G401.6 (cell line): ENCODE measurements at regions not wholly inside any gene's neighbourhood (a gene's known extent, or its start where the extent isn't known, plus 50 kb on each side); places are given as distances from the start of the nearest gene placed in this dataset.

Experiments
- FAIRE-seq: peaks from 2 replicates; lab custom pipeline; 2012; peaks lifted over from hg19 to GRCh38; lab: Jason Lieb, UNC

GRCh38 chr3:14273901-14274611 is 95.4 kb downstream of the LSM3 start:
- FAIRE-seq, result no peak

DNA sequence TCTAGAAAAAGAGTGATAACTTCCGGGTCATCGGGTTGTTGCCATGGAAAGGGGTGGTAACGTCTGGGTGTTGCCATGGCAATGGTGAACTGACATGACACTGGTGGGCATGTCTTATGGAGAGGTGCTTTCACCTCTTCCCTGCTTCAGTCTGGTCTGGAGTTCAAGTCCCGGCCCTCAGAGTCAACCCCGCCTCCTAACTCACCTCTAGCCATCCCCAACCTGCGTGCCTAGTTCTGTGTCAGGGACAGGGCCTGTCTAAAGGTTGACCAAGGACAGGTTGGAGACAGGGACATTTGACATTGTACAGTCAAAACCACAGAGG is 96.0 kb downstream of the LSM3 start:
- no peak for FAIRE-seq

DNA sequence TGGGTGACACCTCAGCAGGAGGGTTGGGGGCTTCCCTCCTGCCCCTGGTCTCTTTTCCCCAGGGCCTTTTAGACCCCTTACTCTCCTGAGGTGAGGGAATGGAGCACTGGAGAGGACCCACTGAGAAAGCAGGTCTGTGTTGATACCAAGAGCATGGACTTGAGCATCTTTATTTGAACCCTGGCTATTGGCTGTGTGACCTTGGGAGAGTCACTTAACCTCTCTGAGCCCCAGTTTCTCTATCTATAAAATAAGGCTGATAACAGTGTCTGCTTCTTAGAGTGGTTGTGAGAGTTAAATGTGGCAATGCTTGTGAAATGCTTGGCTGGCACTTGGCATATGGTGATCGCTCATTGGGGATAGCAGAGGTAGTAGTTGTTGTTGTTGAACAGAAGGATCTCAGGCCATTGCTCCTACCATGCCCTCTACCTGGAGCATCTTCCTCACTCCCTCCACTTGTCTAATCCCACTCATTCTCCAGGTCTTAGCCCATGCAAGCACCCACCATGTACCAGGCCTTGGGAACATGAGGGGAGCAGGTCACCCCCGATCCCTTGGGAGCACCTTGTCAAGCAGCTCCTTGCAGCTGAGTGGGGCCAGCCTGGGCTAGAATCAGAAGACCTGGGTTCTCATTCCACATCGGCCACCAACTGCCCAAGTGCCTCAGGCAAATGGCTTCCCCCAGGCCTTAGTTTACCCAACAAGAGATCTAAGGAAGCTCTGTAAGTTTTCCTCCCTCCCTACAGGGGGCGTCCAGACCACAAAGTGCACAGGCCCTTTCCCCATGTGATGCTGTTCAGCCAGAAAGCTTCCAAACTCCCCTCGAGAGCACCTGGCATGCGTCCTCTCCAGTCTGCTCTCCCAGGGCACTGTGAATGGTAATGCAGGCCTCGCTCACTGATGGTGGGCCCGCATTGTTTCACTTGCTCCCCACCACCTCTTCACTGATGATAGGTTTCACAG is 96.7 kb downstream of the LSM3 start:
- no peak for FAIRE-seq

DNA sequence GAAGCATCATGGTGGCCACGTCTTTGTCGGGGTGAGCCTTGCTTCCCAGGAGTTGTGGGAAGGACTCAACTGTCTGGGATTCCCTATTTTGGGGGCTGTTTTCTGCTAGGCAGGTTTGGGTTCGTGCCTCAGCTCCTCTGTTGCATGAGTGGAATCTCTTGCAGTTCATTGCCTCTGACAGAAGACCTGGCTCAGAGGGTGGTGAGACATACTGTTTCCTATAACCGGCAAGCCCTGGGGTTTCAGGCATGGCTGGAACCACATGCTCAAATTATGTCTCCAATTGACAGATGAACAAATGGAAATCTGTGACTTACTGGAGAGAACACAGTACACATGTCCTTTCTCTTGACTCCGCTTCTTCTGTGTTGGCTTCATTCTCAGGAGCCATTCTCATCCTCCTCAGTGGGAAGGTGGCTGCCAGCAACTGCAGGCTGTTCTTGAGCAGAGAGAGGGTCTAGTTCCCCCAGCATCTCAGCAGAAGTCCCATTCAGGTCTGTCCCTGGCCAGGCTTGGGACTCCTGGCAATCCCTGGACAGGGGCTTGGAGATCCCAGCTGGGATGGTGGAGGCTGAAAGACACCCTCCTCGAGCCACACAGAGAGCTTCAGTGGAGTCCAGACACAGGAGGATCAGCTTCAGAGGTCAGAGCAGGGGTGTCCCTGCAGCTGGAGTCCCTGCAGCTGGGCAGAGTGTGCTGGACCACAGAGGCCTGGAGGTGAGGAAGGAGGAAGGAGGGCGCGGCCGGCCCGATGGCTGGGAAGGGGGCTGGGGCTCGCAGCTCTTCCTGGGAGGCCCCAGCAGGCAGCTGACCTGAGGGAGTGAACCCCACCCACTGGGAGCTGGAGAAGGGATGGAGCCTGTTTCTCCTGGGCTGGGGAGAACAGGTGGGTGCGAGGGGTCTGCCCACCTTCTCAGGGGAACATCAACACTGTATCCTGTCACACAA is 97.6 kb downstream of the LSM3 start:
- no peak for FAIRE-seq

DNA sequence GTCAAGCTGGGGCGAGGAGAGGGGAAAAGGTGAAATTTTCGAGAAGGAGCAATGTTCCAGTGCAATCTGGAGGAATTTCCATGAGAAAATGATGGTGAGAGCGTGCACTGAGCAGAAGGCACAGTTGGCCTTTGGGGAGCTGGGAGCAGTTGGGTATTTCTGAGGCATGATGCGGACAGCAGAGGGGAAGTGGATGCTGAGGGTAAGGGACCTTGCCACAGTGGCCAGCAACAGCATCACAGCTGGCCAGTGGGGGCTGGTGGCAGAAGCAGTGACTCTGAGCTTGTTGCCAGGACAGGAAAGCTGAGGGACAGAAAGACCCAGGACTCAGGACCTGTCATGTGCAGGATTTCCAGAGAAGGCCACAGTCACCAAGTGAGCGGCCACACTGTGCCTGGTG is 98.9 kb downstream of the LSM3 start:
- no peak for FAIRE-seq

- FAIRE-seq, result no peak
Measured at GRCh38 chr3:14278265-14278798, 99.7 kb downstream of the LSM3 start.

- no peak for FAIRE-seq
Measured at GRCh38 chr3:14278799-14279625, 100.4 kb downstream of the LSM3 start.

DNA sequence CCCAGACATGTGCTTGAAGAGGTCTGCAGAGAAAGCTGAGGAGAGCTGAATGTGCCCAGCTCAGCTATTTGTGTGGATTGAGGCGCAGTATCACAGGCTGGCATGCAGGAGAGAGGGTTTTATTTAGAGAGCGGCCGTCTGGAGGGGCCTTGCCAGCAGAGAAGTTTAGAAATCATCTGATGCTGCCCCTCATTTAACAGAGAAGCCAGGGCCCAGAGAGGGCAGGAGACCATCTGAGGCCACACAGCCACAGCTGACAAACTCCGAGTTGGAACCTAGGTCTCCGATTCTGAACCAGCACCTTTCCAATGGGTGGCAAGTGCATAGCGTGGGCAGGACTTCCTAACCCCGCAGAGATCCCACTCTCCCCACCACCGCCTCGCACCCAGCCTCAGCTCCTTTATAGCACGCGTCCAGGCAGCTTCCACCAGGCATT is 101.0 kb downstream of the LSM3 start:
- no peak for FAIRE-seq

DNA sequence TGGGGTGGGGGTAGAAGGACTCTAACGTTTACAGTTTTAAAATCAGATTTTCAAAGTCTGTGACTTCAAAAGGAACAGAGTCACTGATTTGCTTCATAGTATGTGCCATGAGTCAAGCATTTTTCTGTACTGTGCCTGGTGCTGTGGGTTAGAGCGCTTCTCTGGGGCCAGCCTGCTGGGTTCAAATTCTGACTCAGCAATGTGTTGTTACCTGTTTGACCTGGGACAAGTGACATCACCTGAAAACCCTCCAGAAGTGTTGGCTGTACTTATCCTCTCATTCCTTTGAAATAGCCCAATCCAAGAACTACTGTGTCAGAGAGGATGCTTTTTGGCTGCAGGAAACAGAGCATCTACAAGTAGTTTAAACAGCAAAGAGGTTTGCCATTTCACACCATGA is 101.7 kb downstream of the LSM3 start:
- no peak for FAIRE-seq

DNA sequence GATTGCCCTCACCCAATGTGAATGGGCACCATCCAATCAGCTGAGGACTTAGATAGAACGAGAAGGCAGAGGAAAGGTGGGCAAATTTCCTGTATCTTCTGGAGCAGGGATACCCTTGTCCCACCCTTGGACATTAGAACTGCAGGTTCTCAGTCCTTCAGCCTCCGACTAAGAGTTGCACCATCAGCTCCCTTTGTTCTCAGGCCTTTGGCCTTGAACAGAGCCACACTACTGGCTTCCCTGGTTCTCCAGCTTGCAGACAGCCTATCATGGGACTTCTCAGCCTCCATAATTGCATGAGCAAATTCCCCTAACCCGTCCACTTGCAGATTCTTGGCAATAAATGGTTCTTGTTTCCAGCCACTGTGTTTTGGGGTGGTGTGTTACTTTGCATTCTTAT is 102.4 kb downstream of the LSM3 start:
- no peak for FAIRE-seq

DNA sequence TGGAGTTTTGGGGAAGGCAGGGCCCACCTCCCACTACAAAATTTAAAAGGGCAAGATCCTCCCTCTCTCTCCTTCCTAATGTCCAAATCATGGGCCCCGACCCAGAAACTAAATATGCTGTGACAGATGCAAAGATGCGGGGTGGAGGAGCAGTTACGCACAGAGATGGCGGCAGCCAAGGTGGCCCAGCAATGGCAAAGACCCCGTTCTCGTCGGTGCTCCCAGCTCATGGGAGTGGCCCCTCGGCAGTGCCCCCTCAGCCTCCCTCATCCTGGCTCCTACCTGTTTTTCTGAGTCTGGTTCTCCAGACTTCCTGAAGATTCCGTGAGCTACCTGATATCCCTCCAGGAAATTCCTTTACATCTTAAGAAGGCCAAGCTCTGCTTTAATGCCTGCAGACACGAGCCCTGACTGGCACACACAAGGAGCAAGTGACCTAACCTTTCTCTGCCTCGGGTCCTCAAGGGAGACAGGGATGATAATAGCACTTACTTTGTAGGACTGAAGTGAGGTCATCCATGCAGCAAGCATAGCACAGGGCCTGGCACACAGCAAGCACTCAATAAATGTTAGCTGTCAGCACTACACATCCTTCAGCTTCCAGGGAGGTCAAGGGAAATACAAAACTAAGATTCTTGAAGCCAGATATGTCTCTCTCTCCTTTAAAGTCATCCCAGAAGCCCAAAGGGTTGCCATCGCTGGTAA is 103.5 kb downstream of the LSM3 start:
- no peak for FAIRE-seq

DNA sequence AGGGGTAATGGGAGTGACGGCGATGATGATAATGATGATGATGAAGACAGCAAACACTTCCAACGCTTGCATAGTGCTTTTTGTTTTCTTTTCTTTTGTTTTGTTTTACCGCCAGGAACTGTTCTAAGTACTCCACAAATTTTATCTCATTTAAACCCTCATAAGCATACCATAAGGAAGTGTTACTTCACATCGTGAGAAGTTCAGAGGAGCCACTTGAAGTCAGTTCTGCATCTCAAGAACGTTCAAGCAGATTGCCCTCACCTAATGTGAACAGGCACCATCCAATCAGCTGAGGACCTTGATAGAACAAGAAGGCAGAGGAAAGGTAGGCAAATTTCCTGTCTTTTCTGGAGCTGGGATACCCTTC is 104.1 kb downstream of the LSM3 start:
- no peak for FAIRE-seq

- FAIRE-seq, result no peak
Measured at GRCh38 chr3:14283092-14283812, 104.6 kb downstream of the LSM3 start.

GRCh38 chr3:14283813-14284438 is 105.3 kb downstream of the LSM3 start:
- FAIRE-seq, result no peak

GRCh38 chr3:14284694-14285547 is 106.3 kb downstream of the LSM3 start:
- no peak for FAIRE-seq

- no peak for FAIRE-seq
Measured at GRCh38 chr3:14285548-14285925, 106.9 kb downstream of the LSM3 start.

DNA sequence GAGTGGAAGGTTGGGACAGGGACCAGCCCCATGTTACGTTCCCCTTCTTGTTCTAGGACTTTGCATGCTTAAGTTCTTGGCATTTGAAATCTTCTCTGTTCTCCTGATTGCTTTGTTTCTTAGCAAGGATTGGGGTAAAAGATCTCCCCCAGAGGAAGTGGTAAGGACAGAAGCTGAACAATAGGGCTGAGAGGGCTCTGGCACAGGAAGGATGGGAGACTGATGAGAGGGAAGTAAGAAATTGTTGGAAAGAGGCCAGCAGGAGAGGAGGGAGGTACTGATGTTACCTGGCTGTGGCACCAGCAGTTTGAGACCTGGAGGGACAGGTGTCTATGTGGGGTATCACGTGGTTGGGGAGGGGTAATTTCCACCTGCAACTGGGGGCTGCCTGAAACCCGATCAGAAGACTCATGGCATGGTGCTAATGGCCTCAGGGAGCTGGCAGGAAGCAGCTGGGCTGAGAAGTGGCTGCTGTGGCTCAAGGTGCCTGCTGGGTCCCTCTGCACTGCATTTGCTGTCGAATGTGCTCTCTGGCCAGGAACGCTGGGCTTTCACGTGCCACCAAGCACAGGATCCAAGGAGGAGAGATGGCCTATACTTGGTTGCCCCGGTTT is 108.4 kb downstream of the LSM3 start:
- FAIRE-seq, result no peak

GRCh38 chr3:14288177-14288788 is 109.7 kb downstream of the LSM3 start:
- FAIRE-seq, result no peak
